ENCODE measurements at regions not wholly inside any gene's neighbourhood (a gene's known extent, or its start where the extent isn't known, plus 50 kb on each side); places are given as distances from the start of the nearest gene placed in this dataset.

DNA sequence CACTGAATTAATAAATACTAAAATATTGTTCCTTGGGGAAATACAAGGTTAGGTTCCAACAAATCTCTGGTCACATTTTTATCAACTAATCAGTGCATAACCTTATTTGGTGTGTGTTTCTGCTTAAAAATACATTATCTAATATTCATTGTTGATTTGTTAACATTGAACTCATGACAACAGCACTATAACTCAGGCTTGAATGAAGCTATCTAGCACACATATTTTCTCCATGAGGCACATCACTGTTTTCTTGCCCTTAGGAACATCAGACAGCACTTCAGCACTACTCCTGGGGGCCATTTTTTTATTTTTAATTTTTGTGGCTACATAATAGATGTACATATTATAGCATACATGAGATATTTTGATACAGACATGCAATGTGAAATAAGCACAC, 277.2 kb upstream of the NT5E start:
- no peak for TF ChIP-seq HIC1 (tag by site-specific recombination; IDR thresholded peaks at IDR 0.05)
- no peak for TF ChIP-seq AEBP2 (tag by site-specific recombination; IDR thresholded peaks at IDR 0.05; ENCODE audit: borderline replicate concordance)
- TF ChIP-seq ZNF768 (tag by site-specific recombination; IDR thresholded peaks at IDR 0.05): no peak
